ENCODE measurements at regions not wholly inside any gene's neighbourhood (a gene's known extent, or its start where the extent isn't known, plus 50 kb on each side); places are given as distances from the start of the nearest gene placed in this dataset.
A peak's percentile ranks its signal among the peaks of the same experiment; 100 is the strongest.

DNA sequence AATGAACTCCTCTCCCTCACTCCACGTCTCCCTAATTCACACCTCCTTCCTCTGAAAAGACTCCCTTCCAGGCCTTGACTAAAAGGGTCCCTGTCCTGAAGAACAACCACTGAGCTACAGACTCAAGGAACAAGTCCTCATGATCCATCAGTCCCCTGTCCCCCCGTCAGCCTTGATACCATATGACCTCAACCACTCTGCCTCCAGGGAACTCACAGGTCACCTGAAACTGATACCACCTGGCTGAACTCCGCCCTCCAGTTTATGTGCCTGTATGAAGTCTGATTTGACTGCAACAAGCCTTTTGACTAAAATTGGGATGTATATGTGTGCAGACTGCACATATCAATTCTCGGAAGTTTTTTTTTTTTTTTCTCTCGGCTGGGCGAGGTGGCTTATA, 88.7 kb downstream of the UGCG start:
- Mint-ChIP-seq H3K27ac (peak overlapping the region; percentile 34; the same call in 1 of the 2 replicates), H3K36me3 (no peaks in the 10 kb centered on the region), H3K4me3 (no peak overlapping the region), H3K9me3 (no peaks in the 10 kb centered on the region), H3K27me3 (ENCODE audit: low read depth) (no peaks in the 10 kb centered on the region), H3K4me1 (no peaks in the 10 kb centered on the region)
- TF ChIP-seq ESRRA (CRISPR knock-in tag; IDR thresholded peaks at IDR 0.05; ENCODE audit: borderline replicate concordance) (no peak), OVOL2 (CRISPR knock-in tag; IDR thresholded peaks at IDR 0.05; ENCODE audit: borderline replicate concordance) (no peak), FOXP4 (CRISPR knock-in tag; IDR thresholded peaks at IDR 0.05) (no peak), FOXP1 (CRISPR knock-in tag; IDR thresholded peaks at IDR 0.05; ENCODE audit: borderline replicate concordance) (no peak), GRHL2 (CRISPR knock-in tag; IDR thresholded peaks at IDR 0.05; ENCODE audit: insufficient replicate concordance, severe bottlenecking) (no peak), HMGA2 (CRISPR knock-in tag; IDR thresholded peaks at IDR 0.05) (no peak), CTCF (IDR thresholded peaks at IDR 0.05) (no peak), ATF1 (CRISPR knock-in tag; IDR thresholded peaks at IDR 0.05) (no peak), SMAD3 (CRISPR knock-in tag; IDR thresholded peaks at IDR 0.05; ENCODE audit: borderline replicate concordance) (no peak), ZNF121 (CRISPR knock-in tag; IDR thresholded peaks at IDR 0.05) (no peak), ZNF138 (CRISPR knock-in tag; conservative IDR thresholded peaks at IDR 0.05) (no peak), USF2 (CRISPR knock-in tag; IDR thresholded peaks at IDR 0.05) (no peak), FOXJ3 (CRISPR knock-in tag; IDR thresholded peaks at IDR 0.05; ENCODE audit: borderline replicate concordance) (no peak), ZBTB43 (CRISPR knock-in tag; IDR thresholded peaks at IDR 0.05) (no peak), IRF1 (CRISPR knock-in tag; IDR thresholded peaks at IDR 0.05) (no peak), TEAD1 (CRISPR knock-in tag; IDR thresholded peaks at IDR 0.05) (no peak)
- TF ChIP-seq, protein P1, sequence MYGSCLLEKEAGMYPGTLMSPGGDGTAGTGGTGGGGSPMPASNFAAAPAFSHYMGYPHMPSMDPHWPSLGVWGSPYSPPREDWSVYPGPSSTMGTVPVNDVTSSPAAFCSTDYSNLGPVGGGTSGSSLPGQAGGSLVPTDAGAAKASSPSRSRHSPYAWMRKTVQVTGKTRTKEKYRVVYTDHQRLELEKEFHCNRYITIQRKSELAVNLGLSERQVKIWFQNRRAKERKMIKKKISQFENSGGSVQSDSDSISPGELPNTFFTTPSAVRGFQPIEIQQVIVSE (CRISPR knock-in tag; IDR thresholded peaks at IDR 0.05; ENCODE audit: borderline replicate concordance), result no peak
- TF ChIP-seq, protein P2, sequence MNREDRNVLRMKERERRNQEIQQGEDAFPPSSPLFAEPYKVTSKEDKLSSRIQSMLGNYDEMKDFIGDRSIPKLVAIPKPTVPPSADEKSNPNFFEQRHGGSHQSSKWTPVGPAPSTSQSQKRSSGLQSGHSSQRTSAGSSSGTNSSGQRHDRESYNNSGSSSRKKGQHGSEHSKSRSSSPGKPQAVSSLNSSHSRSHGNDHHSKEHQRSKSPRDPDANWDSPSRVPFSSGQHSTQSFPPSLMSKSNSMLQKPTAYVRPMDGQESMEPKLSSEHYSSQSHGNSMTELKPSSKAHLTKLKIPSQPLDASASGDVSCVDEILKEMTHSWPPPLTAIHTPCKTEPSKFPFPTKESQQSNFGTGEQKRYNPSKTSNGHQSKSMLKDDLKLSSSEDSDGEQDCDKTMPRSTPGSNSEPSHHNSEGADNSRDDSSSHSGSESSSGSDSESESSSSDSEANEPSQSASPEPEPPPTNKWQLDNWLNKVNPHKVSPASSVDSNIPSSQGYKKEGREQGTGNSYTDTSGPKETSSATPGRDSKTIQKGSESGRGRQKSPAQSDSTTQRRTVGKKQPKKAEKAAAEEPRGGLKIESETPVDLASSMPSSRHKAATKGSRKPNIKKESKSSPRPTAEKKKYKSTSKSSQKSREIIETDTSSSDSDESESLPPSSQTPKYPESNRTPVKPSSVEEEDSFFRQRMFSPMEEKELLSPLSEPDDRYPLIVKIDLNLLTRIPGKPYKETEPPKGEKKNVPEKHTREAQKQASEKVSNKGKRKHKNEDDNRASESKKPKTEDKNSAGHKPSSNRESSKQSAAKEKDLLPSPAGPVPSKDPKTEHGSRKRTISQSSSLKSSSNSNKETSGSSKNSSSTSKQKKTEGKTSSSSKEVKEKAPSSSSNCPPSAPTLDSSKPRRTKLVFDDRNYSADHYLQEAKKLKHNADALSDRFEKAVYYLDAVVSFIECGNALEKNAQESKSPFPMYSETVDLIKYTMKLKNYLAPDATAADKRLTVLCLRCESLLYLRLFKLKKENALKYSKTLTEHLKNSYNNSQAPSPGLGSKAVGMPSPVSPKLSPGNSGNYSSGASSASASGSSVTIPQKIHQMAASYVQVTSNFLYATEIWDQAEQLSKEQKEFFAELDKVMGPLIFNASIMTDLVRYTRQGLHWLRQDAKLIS (CRISPR knock-in tag; IDR thresholded peaks at IDR 0.05; ENCODE audit: borderline replicate concordance), result no peak
- TF ChIP-seq, protein P3, sequence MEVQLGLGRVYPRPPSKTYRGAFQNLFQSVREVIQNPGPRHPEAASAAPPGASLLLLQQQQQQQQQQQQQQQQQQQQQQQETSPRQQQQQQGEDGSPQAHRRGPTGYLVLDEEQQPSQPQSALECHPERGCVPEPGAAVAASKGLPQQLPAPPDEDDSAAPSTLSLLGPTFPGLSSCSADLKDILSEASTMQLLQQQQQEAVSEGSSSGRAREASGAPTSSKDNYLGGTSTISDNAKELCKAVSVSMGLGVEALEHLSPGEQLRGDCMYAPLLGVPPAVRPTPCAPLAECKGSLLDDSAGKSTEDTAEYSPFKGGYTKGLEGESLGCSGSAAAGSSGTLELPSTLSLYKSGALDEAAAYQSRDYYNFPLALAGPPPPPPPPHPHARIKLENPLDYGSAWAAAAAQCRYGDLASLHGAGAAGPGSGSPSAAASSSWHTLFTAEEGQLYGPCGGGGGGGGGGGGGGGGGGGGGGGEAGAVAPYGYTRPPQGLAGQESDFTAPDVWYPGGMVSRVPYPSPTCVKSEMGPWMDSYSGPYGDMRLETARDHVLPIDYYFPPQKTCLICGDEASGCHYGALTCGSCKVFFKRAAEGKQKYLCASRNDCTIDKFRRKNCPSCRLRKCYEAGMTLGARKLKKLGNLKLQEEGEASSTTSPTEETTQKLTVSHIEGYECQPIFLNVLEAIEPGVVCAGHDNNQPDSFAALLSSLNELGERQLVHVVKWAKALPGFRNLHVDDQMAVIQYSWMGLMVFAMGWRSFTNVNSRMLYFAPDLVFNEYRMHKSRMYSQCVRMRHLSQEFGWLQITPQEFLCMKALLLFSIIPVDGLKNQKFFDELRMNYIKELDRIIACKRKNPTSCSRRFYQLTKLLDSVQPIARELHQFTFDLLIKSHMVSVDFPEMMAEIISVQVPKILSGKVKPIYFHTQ (CRISPR knock-in tag; IDR thresholded peaks at IDR 0.05), result no peak
- TF ChIP-seq, protein P4, sequence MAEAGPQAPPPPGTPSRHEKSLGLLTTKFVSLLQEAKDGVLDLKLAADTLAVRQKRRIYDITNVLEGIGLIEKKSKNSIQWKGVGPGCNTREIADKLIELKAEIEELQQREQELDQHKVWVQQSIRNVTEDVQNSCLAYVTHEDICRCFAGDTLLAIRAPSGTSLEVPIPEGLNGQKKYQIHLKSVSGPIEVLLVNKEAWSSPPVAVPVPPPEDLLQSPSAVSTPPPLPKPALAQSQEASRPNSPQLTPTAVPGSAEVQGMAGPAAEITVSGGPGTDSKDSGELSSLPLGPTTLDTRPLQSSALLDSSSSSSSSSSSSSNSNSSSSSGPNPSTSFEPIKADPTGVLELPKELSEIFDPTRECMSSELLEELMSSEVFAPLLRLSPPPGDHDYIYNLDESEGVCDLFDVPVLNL (CRISPR knock-in tag; IDR thresholded peaks at IDR 0.05; ENCODE audit: borderline replicate concordance, low read depth), result no peak
- CTCF ChIA-PET, result no interaction called here
- no peak for ATAC-seq
- DNase-seq (ENCODE audit: low spot score), result no peak
- POLR2A ChIA-PET, result no interaction called here
